K562 (cell line): ENCODE measurements at regions not wholly inside any gene's neighbourhood (a gene's known extent, or its start where the extent isn't known, plus 50 kb on each side); places are given as distances from the start of the nearest gene placed in this dataset.

ENCODE experiments used
- ATAC-seq: fragments of 200-7000 bp; cut with Tn5 transposase; 3 replicates; pipeline ENCODE4 v1.9.1; 2020; ENCODE audit warnings: moderate library complexity
- BruUV-seq: library from RNA; stranded (reverse); fragments of 400-500 nt; replicated peaks from 2 replicates; lab custom pipeline; 2021; lab: Mats Ljungman, UMichigan
- CTCF ChIA-PET: fragments of 300-600 bp; formaldehyde crosslinking; extraction: SDS; loops from one replicate; lab custom pipeline; 2021; ENCODE audit warnings: low intra/inter-chr PET ratio; lab: Yijun Ruan, JAX
- POLR2A ChIA-PET: fragments of 300-600, 350-650 bp; sonication (Branson Sonifier 250); formaldehyde crosslinking; extraction: SDS; loops from one replicate; lab custom pipeline; 2021; ENCODE audit warnings: antibody characterized with exemption, inconsistent platforms; lab: Yijun Ruan, JAX
- DNase-seq, 4 experiments: peaks; one replicate each; pipeline versions ENCODE4 v3.0.0 to v3.0.0-alpha.2; 2011 to 2018; ENCODE audit warnings: low spot score in 3 of 4, mixed read lengths in 3 of 4; ENCODE audit errors: extremely low read depth in 1 of 4
- FAIRE-seq: peaks from 2 replicates; lab custom pipeline; 2011; peaks lifted over from hg19 to GRCh38; lab: Jason Lieb, UNC
- H2AFZ ChIP-seq: 2 replicates; pipeline ENCODE4 v1.6.0; 2011; ENCODE audit warnings: low read depth, low read length, control low read depth, inconsistent platforms
- H3K27ac ChIP-seq: fragments of 200-600 bp; 3 replicates; pipeline ENCODE4 v1.8.0; 2011; ENCODE audit warnings: low read depth, mild to moderate bottlenecking, control low read depth, inconsistent platforms, low read length, moderate library complexity, mixed read lengths; ENCODE audit errors: extremely low read depth
- H3K27me3 ChIP-seq, 2 experiments: fragments of 300-600 bp in 1 of 2; 2 replicates in 1 of 2; 3 replicates in 1 of 2; pipeline versions ENCODE4 v1.6.0 to v1.8.0; 2011; ENCODE audit warnings: inconsistent platforms in 2 of 2, low read length in 2 of 2, mild to moderate bottlenecking in 1 of 2, mixed read lengths in 1 of 2, moderate library complexity in 1 of 2; ENCODE audit not compliant: control insufficient read depth in 2 of 2, insufficient read depth in 2 of 2
- H3K36me3 ChIP-seq: fragments of 300-600 bp; 3 replicates; pipeline ENCODE4 v1.8.0; 2011; ENCODE audit warnings: mild to moderate bottlenecking, low read length, inconsistent platforms; ENCODE audit not compliant: control insufficient read depth, insufficient read depth
- H3K4me1 ChIP-seq, 2 experiments: fragments of 200-600 bp in 1 of 2; replicated peaks in 1 of 2; 2 replicates in 1 of 2; 3 replicates in 1 of 2; pipeline versions ENCODE4 v1.5.1 to v1.8.0; 2011; ENCODE audit warnings: inconsistent platforms in 2 of 2, low read length in 2 of 2, mild to moderate bottlenecking in 1 of 2, mixed read lengths in 1 of 2, moderate library complexity in 1 of 2; ENCODE audit not compliant: control insufficient read depth in 2 of 2, insufficient read depth in 2 of 2
- H3K4me2 ChIP-seq: 2 replicates; pipeline ENCODE4 v1.6.1; 2011; ENCODE audit warnings: low read length, control low read depth, inconsistent platforms, mixed read lengths; ENCODE audit not compliant: insufficient read depth
- H3K4me3 ChIP-seq: fragments of 200-600 bp; sonication (generic), shearing (Covaris generic); 2 replicates; pipeline ENCODE4 v1.5.1; 2016; ENCODE audit warnings: control low read depth, inconsistent platforms
- H3K79me2 ChIP-seq: fragments of 200-600 bp; 3 replicates; pipeline ENCODE4 v1.8.0; 2011; ENCODE audit warnings: low read length, inconsistent platforms; ENCODE audit not compliant: control insufficient read depth, insufficient read depth
- H3K9ac ChIP-seq, 2 experiments: 2 replicates each; pipeline versions ENCODE4 v1.6.0 to v1.6.1; 2011; ENCODE audit warnings: low read depth in 2 of 2, low read length in 2 of 2, control low read depth in 1 of 2, inconsistent platforms in 1 of 2, mild to moderate bottlenecking in 1 of 2, mixed read lengths in 1 of 2; ENCODE audit not compliant: insufficient read depth in 1 of 2
- H3K9me1 ChIP-seq: one replicate; pipeline ENCODE4 v1.6.0; 2011; ENCODE audit warnings: inconsistent platforms, mild to moderate bottlenecking, low read length, moderate library complexity; ENCODE audit not compliant: control insufficient read depth, insufficient read depth
- H3K9me3 ChIP-seq: replicated peaks from 2 replicates; pipeline ENCODE4 v1.5.1; 2011; ENCODE audit warnings: low read depth, low read length, inconsistent platforms; ENCODE audit not compliant: control insufficient read depth, insufficient read depth
- H4K20me1 ChIP-seq: replicated peaks from 2 replicates; pipeline ENCODE4 v1.6.1; 2011; ENCODE audit warnings: low read length, inconsistent platforms, mixed read lengths; ENCODE audit not compliant: control insufficient read depth, insufficient read depth
- CREB5 ChIP-seq: fragments of 250-450 bp; sonication (Bioruptor Pico); IDR thresholded peaks from 2 replicates; pipeline ENCODE4 v1.5.0; 2020; ENCODE audit warnings: mild to moderate bottlenecking
- E2F8 ChIP-seq: fragments of 450-650 bp; IDR thresholded peaks from 2 replicates; pipeline ENCODE4 v1.7.1; 2018; ENCODE audit warnings: mild to moderate bottlenecking, low read depth; ENCODE audit not compliant: partially characterized antibody
- GABPA ChIP-seq: fragments of 200-800 bp; sonication (Bioruptor generic); conservative IDR thresholded peaks from 2 replicates; pipeline ENCODE4 v1.6.1; 2016; ENCODE audit warnings: low read depth, missing genetic modification characterization, missing compliant biosample characterization
- GATA2 ChIP-seq: sonication (generic); formaldehyde crosslinking; IDR thresholded peaks from 2 replicates; pipeline ENCODE4 v1.4.0; 2020; ENCODE audit warnings: mild to moderate bottlenecking, missing genetic modification reagents
- GMEB1 ChIP-seq: fragments of 250-450 bp; sonication (Bioruptor Pico); IDR thresholded peaks from 2 replicates; pipeline ENCODE4 v1.4.0; 2020; ENCODE audit warnings: mild to moderate bottlenecking
- GTF2E2 ChIP-seq: fragments of 200-800 bp; sonication (Bioruptor generic); IDR thresholded peaks from 2 replicates; pipeline ENCODE4 v1.6.1; 2016; ENCODE audit warnings: missing genetic modification characterization, missing compliant biosample characterization
- HES1 ChIP-seq: fragments of 450-650 bp; IDR thresholded peaks from 2 replicates; pipeline ENCODE4 v1.6.1; 2016; ENCODE audit warnings: low read depth, mild to moderate bottlenecking, moderate library complexity
- HNRNPUL1 ChIP-seq: fragments of 200-400 bp; formaldehyde crosslinking; IDR thresholded peaks from 2 replicates; pipeline ENCODE4 v1.6.1; 2017; ENCODE audit warnings: low read length
- MTA1 ChIP-seq: fragments of 450-650 bp; IDR thresholded peaks from 2 replicates; pipeline ENCODE4 v1.6.1; 2017; ENCODE audit warnings: borderline replicate concordance
- POLR2B ChIP-seq: fragments of 450-650 bp; IDR thresholded peaks from 2 replicates; pipeline ENCODE4 v1.6.1; 2018; ENCODE audit warnings: low read depth; ENCODE audit not compliant: partially characterized antibody
- POLR2G ChIP-seq: fragments of 200-400 bp; formaldehyde crosslinking; IDR thresholded peaks from 2 replicates; pipeline ENCODE4 v1.6.1; 2017; ENCODE audit warnings: low read depth, mild to moderate bottlenecking, antibody characterized with exemption, low read length, moderate library complexity
- SUPT5H ChIP-seq: fragments of 450-650 bp; IDR thresholded peaks from 2 replicates; pipeline ENCODE4 v1.6.1; 2016
- TAF9B ChIP-seq: fragments of 450-650 bp; IDR thresholded peaks from 2 replicates; pipeline ENCODE4 v1.6.1; 2018; ENCODE audit warnings: mild to moderate bottlenecking; ENCODE audit not compliant: partially characterized antibody
- ZNF174 ChIP-seq: fragments of 250-450 bp; sonication (Bioruptor Pico); IDR thresholded peaks from 2 replicates; pipeline ENCODE4 v1.4.0; 2020; ENCODE audit warnings: mild to moderate bottlenecking
- in situ Hi-C: fragments of 300-500 bp; cut with MboI; formaldehyde crosslinking; loops from 4 replicates; pipeline ENCODE4 v1.15.0; 2018; ENCODE audit warnings: inconsistent platforms, mixed read lengths
- intact Hi-C: fragments of 100-400 bp; cut with micrococcal nuclease; formaldehyde crosslinking; loops from 2 replicates; pipeline ENCODE4 v1.14.2; 2022
- TF ChIP-seq, protein P1 (sequence below): fragments of 250-450 bp; sonication (Bioruptor Pico); IDR thresholded peaks from 2 replicates; pipeline ENCODE4 v1.6.1; 2021; ENCODE audit warnings: mild to moderate bottlenecking

DNA sequence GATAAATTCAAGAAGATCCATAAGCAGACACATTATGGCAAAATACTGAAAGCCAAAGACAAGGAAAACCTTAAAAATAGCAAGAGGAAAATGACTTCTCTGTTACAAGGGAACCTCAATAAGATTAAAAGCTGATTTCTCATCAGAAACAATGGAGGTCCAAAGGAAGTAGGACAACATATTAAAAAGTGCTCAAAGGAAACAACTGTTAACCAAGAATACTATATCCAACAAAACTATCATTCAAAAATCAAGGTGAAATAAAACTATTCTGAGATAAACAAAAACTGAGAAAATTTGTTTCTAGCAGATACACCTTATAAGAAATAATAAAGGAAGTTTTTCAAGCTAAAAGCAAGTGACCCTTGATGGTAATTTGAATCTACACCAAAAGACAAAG lies 314.7 kb upstream of the ROPN1 start:
- TF ChIP-seq GTF2E2 (tag) (no peak), MTA1 (no peak), SUPT5H (no peak), HES1 (no peak), E2F8 (no peak), POLR2G (no peak), ZNF174 (CRISPR knock-in tag) (no peak), CREB5 (CRISPR knock-in tag) (no peak), POLR2B (no peak), GABPA (tag) (no peak), HNRNPUL1 (no peak), GATA2 (CRISPR knock-in tag) (no peak), GMEB1 (CRISPR knock-in tag) (no peak), TAF9B (no peak)
- TF ChIP-seq, protein P1, sequence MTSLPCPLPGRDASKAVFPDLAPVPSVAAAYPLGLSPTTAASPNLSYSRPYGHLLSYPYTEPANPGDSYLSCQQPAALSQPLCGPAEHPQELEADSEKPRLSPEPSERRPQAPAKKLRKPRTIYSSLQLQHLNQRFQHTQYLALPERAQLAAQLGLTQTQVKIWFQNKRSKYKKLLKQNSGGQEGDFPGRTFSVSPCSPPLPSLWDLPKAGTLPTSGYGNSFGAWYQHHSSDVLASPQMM (CRISPR knock-in tag) = no peak
- TF ChIP-seq, all 486 proteins: peak for 0
- no peaks in the 10 kb centered on the region for H3K79me2 ChIP-seq
- ATAC-seq = no peak
- BruUV-seq = no TSS peak
- in situ Hi-C loops = no loop called here
- no peaks in the 10 kb centered on the region for H3K9me3 ChIP-seq
- H3K36me3 ChIP-seq = no peaks in the 10 kb centered on the region
- no peak overlapping the region for H3K27ac ChIP-seq
- no peaks in the 10 kb centered on the region for H3K27me3 ChIP-seq
- H3K9ac ChIP-seq = no peak overlapping the region
- intact Hi-C loops = no loop called here
- ChIA-PET POLR2A (interaction anchor here (0.6 kb wide), 1 partner anchor 103 kb away, joined by 3 read pairs; no protein-coding TSS in a partner anchor), CTCF (no interaction called here)
- no peak overlapping the region for H3K4me3 ChIP-seq
- no peaks in the 10 kb centered on the region for H3K9me1 ChIP-seq
- H4K20me1 ChIP-seq = no peaks in the 10 kb centered on the region
- no peak overlapping the region for H3K4me2 ChIP-seq
- no peak overlapping the region for H2AFZ ChIP-seq
- DNase-seq = no peak
- H3K4me1 ChIP-seq = no peaks in the 10 kb centered on the region
- FAIRE-seq = no peak
